HG03097 (cell line): ENCODE measurements at regions not wholly inside any gene's neighbourhood (a gene's known extent, or its start where the extent isn't known, plus 50 kb on each side); places are given as distances from the start of the nearest gene placed in this dataset.

Experiments used
- ATAC-seq: cut with Tn5 transposase; IDR thresholded peaks from one replicate; pipeline ENCODE4 v1.9.1; 2021; ENCODE audit not compliant: unreplicated experiment, low FRiP score

DNA sequence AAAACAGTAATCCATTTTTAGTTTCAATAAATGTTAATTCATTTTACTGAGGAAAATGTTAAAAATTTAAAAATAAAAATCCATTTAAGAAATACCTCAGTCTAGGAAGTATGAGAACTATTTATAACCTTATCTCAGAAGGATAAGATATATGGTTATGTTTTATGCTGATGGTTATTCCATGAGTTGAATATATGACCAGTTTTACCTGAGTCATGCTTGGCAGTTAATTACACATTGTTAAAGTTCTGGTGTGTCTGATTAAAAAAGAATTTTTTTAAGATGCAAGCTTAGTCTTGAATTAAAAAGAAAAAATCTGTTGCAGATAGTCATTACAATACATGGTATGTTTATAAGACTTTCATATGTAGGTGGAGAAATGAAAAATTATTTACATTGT lies 191.7 kb downstream of the ARL4A start:
- ATAC-seq: no peak

DNA sequence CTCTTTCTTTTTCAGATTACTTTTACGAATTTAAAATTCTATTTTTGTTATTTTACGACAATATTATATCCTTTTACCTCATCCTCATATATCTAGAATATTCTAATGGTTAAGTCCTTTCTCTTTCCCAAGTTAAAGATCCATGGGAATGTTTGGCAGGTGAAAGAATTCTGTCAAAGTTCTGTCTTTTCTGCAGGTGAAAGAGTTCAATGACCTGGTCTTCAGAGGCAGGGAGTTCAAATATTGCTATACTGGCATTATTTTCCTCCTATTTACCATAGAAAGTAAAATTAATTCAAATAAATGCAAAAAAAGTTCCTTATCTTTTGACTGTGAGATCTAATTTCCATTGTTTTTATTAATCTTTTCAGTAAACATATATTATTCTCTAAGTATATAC lies 194.3 kb downstream of the ARL4A start:
- no peak for ATAC-seq

DNA sequence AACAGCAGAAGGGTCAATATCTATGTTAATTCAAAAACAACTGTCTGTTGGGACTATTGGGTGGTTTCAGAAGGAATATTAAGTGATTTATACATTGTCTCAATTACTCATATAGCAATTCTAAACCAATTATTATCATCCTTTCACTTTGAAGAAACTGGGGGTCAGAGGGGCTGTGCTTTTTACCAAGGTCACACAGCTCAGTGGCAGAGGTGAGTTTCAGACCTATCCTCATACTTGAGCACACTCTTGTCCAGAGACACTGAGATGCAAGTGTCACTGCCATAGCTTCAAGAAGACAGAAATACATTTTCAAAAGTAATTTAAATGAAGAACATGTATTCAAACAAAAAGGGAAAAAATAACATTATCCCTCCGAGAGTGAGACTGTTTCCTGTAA lies 195.3 kb downstream of the ARL4A start:
- no peak for ATAC-seq

DNA sequence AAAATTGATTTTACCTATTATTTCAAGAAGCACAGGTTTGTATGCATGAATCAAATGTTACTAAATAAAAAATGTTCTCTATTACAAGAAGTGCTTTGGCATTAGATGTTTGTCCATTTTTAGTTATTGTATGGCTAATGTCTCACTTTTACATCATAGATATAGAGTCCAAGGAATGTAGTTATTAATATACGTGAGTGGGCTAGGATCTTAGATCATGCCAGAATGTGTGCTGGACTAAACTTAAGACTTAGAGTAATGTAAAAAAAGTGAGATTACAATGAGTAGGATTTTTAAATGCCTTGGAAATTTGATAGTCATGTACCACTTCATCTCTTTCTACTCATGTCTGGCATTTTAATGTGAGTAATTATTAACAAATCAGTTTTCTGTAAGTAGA lies 196.6 kb downstream of the ARL4A start:
- no peak for ATAC-seq

DNA sequence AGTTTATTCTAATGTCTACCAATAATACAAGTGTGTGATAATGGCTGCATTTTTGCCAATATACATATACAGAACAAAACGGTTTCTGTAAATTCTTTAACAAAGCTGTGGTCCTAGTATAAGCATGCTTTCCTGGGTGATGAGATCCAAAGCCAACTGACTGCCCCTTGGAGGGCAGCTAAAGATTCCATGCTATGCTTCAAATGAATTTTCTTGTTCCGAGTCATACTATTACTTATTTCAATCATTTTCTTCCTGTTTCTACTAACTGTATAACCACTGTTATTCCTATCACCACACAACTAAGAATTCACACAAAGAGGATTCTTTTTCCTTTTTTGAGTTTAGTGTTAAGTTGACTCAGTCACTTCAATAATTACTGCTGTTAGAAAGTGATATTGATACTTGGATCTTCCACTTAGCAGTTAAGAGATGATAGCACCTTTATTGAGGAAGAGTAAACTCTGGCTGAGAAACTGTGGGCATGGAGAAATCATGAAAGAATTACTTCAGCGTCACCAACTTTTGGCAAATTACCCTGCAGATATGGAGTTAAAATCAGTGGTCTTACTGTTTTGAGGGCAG lies 197.5 kb downstream of the ARL4A start:
- ATAC-seq: no peak

- no peak for ATAC-seq
Observed at GRCh38 chr7:12888717-12889116, 201.3 kb downstream of the ARL4A start.

- ATAC-seq: no peak
Observed at GRCh38 chr7:12889391-12889790, 202.0 kb downstream of the ARL4A start.

- ATAC-seq: no peak
Observed at GRCh38 chr7:12890586-12890985, 203.2 kb downstream of the ARL4A start.

DNA sequence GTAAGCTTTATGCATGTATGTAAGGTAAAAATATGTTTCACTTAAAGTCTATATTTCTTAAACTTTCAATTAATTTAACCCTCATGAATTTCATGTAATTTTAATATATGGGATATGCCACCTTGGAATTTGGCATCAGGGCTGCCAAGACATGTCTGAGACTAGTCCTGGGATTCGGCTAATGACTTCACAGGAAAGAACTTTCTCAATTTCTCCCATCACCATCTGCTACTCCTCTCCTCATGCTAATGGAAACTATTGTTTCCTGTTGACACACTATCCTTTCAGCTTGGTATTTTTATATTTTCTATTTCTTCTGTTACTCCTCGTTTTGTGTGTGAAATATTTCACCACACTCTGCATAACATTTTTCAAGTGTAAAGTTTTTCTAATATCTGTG lies 205.9 kb downstream of the ARL4A start:
- no peak for ATAC-seq

GRCh38 chr7:12895296-12895695 lies 207.9 kb downstream of the ARL4A start:
- no peak for ATAC-seq

GRCh38 chr7:12896316-12896715 lies 208.9 kb downstream of the ARL4A start:
- ATAC-seq: no peak

DNA sequence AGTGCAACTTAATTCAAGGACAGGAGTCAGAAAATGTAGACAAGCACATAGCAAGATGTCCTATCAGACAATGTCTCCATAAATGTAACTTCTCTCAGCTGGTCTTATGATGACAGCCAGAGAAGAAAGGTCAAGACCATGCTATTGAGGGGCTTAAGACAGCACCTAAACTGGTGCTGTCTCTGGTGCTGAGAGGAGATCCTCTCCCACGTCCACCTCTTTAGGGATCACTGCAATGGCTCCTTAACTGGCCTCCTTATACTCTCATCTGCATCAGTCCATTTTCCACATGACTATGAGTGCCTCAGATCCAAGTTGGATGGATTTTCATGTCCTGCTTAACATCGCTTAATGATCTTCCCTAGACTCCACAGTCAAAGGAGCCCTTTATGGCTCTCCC lies 210.6 kb downstream of the ARL4A start:
- ATAC-seq: no peak

GRCh38 chr7:12898620-12899019 lies 211.2 kb downstream of the ARL4A start:
- no peak for ATAC-seq

- ATAC-seq: no peak
Observed at GRCh38 chr7:12905671-12906070, 218.2 kb downstream of the ARL4A start.

DNA sequence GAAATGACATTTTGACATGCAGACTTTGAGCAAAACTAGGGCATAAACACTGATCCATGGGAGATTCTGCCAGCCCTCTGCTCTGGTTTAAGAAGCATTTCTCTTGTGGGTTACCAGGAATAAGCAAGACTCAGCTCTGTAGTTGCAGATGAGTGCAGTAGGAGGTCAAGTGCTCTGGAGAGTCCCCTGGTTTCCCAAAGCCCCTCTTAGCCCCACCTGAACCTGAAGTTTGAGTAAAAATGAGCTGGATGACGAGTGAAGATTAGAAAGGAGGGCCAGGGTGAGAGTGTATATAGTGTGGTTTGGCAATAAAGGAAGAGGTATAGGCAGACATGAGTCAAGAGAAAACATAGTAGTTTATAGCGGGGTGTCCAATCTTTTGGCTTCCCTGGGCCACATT lies 220.3 kb downstream of the ARL4A start:
- no peak for ATAC-seq

DNA sequence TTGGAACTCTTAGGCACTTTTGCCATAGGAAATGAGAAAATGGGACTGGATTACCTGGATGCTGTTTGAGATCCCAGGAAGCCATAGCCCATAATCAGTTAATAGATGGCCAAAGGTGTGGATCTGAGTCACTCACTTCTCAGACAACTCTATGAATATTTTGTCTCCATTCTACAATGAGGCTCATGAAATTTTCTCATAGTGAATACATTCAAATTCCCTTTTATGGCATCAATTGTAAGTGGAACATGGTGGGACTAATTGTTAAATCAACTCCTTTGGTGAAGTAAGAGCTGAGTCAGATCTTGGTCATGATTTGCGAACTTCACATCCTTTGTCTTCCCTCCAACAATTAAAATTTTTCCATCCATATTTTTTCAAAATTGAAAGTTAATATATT lies 222.1 kb downstream of the ARL4A start:
- ATAC-seq: no peak

- no peak for ATAC-seq
Observed at GRCh38 chr7:12911053-12911452, 223.6 kb downstream of the ARL4A start.

DNA sequence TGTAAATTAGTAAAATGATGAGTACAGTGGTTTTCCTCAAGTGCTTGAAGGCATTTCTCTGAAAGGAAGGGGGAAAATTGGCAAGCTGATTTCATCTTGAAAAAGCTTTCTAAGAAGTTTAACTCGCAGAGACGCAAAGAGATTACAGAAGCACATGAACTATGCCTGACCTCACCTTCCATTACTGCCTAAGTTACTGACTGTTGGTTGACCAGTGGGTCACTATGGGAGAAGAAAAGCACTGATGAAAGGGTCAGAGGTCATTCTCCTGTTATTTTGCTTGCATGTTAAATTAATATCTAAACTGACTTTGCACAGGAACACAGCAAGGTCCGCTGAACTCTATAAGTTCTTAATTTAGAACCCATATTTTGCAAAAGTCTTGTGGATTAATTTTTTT lies 225.6 kb downstream of the ARL4A start:
- no peak for ATAC-seq

DNA sequence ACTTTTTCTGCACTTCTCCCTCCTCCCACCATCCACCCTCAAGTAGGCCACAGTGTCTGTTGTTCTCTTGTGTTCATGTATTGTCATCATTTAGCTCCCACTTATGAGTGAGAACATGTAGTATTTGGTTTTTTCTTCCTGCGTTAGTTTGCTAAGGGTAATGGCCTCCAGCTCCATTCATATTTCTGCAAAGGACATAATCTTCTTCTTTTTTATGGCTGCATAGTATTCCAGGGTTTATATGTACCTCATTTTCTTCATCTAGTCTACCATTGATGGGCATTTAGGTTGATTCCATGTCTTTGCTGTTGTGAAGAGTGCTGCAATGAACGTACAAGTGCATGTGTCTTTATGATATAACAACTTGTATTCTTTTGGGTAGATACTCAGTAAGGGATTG lies 230.4 kb downstream of the ARL4A start:
- ATAC-seq: no peak

DNA sequence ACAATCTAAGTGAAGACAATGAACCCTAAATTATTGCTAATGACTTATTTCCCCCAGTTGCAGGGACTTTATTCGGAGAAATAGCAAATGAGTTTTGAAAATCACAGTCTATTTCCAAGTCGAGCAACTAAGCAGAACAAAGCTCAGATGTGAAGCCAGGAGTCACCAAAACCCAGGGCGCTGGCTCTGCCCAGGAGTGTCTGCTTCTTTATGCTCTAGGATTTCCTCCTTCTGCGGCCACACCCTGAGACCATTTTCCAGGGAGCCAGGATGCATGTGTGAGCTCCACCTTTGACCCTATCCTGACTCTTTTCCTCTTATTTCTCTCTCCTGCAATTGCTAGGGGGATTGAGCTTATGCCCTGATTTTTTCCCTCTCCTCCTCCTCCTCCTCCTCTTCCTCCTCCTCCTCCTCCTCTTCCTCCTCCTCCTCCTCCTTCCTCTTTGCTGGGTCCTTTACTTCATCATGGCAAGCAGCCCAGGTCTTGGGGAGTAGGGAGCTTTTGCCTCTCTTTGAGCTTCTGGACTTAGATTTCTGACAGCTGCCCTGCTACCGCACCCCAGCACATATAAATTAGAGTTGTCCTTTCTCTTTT lies 234.4 kb downstream of the ARL4A start:
- ATAC-seq: no peak

- no peak for ATAC-seq
Observed at GRCh38 chr7:12923971-12924370, 236.5 kb downstream of the ARL4A start.

DNA sequence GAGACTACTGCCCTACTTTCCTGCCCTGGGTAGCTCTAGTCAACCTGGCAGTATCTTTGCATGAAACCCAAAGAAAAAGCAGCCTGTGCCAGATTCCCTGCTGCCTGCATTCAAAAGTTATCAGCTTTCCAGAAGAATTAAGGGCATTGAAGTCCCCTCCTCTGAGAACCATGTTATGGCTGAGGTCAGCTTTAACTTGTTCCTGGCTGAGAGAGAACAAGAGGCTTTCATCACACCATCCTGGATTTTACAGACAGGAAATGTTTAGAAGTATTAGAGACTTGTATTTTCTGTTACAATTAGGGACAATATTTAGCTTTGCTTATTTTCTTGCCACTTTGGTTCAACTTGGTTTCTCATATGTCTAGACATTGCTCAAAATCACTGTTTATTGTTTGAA lies 238.8 kb downstream of the ARL4A start:
- no peak for ATAC-seq
